ENCODE measurements at regions not wholly inside any gene's neighbourhood (a gene's known extent, or its start where the extent isn't known, plus 50 kb on each side); places are given as distances from the start of the nearest gene placed in this dataset.

DNA sequence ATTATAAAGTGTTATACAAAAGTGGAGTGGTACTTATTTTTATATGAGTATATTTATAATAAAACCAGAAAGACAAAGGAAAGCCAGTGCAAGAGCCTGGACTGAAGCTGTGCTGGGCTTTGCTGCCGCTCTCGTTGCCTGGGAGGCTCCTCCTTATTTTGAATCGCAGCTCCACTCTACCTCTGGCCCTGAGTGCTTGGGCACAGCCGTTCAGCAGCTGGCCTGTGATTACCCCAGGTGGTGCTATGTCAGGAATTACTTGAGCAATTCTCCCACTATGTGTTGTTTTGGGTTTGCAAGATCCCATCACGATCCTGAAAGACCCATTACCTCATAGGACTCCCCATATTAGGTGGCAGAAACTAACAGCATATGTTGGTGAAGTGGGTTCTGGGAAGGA, 53.0 kb upstream of the LCLAT1 start:
- no peak for TF ChIP-seq CTCF (conservative IDR thresholded peaks at IDR 0.05)
- Histone ChIP-seq H4K20me1 (ENCODE audit: control insufficient read depth, insufficient read depth, insufficient read length) (no peaks in the 10 kb centered on the region), H4K91ac (ENCODE audit: insufficient read length, low read depth, low read length) (no peak overlapping the region), H2BK15ac (ENCODE audit: low read depth, low read length) (no peak overlapping the region), H3T11ph (ENCODE audit: low read length) (no peak overlapping the region), H2BK12ac (ENCODE audit: insufficient read length, low read depth, low read length) (no peak overlapping the region), H3K9ac (ENCODE audit: extremely low read depth, insufficient read length, low read length) (no peak overlapping the region), H4K5ac (ENCODE audit: insufficient read length, low read depth, low read length) (no peak overlapping the region), H3K23ac (ENCODE audit: insufficient read length, low read depth, low read length) (no peak overlapping the region), H3K79me1 (ENCODE audit: insufficient read depth, low read depth, low read length, poor library complexity, severe bottlenecking) (no peaks in the 10 kb centered on the region), H2BK120ac (ENCODE audit: low read depth, low read length, poor library complexity, severe bottlenecking) (no peak overlapping the region), H3K4me2 (ENCODE audit: insufficient read depth, insufficient read length, low read length) (no peak overlapping the region), H4K8ac (replicated peaks; ENCODE audit: insufficient read length, low read depth, low read length) (no peak overlapping the region), H3K56ac (ENCODE audit: insufficient read length, low read depth, low read length) (no peak overlapping the region), H3K18ac (ENCODE audit: insufficient read length, low read depth, low read length) (no peak overlapping the region), H3K9me3 (ENCODE audit: control insufficient read depth, low read depth, low read length) (no peaks in the 10 kb centered on the region), H2AK5ac (ENCODE audit: insufficient read length, low read length) (no peak overlapping the region), H3K4ac (ENCODE audit: low read depth, low read length) (no peak overlapping the region), H3K79me2 (ENCODE audit: insufficient read depth, low read length) (no peaks in the 10 kb centered on the region), H2BK20ac (ENCODE audit: low read depth, low read length, poor library complexity, severe bottlenecking) (no peak overlapping the region), H3K27ac (ENCODE audit: insufficient read length, low read depth, low read length) (no peak overlapping the region), H3K23me2 (ENCODE audit: insufficient read length, low read depth, low read length, poor library complexity, severe bottlenecking) (no peaks in the 10 kb centered on the region), H3K4me1 (ENCODE audit: insufficient read depth, low read length) (no peaks in the 10 kb centered on the region), H2AFZ (ENCODE audit: low read length) (no peak overlapping the region), H3K27me3 (ENCODE audit: insufficient read depth, low read length) (no peaks in the 10 kb centered on the region), H2BK5ac (ENCODE audit: insufficient read length, low read length) (no peak overlapping the region), H3K14ac (ENCODE audit: insufficient read depth, low read length) (no peak overlapping the region)
- WGBS (ENCODE audit: extremely low coverage, insufficient read length, low lambda C conversion rate): no CpG with 5 or more reads among the region's 5 CpGs
- Mint-ChIP-seq H3K27ac (no peak overlapping the region), H3K4me1 (peaks cover 1 to 4% of the 10 kb centered on the region in 2 experiments; a peak in 3 of 4 replicates), H3K9me3 (no peaks in the 10 kb centered on the region), H3K36me3 (ENCODE audit: insufficient read depth in 1 of 3, low read depth in 3 of 3) (no peaks in the 10 kb centered on the region), H3K4me3 (no peak overlapping the region), H3K27me3 (ENCODE audit: low read depth) (no peaks in the 10 kb centered on the region)
- no peak for DNase-seq
